Ureter (tissue), 1 donor: ENCODE measurements at regions not wholly inside any gene's neighbourhood (a gene's known extent, or its start where the extent isn't known, plus 50 kb on each side); places are given as distances from the start of the nearest gene placed in this dataset.

Source experiments
- DNase-seq: peaks from one replicate; pipeline ENCODE4 v3.0.0-alpha.2; 2020; ENCODE audit warnings: low spot score
- donor health status: DM: yes; HTN: yes; CAD: no.

DNA sequence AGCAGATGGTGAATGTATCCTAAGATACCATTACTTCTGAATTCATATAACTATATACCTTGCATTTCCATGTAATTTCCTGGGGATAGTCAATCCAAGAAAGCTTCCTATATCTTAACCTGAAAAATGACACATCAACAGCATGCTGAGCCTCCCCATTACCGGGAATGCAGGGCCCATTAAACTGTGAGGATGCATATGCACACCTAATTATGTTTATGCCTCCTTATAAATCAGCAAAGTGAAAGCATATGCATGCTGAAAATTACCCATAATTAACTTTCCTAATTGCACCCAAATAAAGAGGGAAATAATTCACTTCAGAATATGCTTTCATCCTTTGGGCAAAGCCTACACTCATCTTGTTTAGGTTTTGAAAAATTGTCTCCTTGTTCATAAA lies 663.0 kb downstream of the KCNA4 start:
- no peak for DNase-seq

DNA sequence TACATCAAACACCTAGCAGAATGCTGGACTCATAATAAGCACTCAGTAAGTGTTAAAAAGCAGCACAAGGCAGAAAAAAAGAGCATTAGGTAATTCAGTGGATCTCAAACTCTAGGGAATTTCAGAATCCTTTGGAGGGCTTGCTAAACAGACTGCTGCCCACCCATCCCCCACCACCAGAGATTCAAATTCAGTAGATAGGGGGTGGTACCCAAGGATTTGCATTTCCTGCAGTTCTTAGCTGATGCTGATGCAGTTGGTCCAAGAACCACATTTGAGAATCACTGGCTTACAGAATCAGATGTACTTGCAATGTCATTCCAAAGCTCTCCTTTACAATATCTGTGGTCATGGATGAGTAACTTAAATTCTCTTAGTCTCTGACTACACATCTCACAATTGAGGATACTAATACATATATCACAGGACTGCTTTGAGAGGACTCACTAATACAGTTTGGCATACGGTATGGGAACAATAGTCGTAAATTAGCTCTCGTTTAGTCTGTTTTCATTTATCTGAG lies 664.5 kb downstream of the KCNA4 start:
- no peak for DNase-seq

DNA sequence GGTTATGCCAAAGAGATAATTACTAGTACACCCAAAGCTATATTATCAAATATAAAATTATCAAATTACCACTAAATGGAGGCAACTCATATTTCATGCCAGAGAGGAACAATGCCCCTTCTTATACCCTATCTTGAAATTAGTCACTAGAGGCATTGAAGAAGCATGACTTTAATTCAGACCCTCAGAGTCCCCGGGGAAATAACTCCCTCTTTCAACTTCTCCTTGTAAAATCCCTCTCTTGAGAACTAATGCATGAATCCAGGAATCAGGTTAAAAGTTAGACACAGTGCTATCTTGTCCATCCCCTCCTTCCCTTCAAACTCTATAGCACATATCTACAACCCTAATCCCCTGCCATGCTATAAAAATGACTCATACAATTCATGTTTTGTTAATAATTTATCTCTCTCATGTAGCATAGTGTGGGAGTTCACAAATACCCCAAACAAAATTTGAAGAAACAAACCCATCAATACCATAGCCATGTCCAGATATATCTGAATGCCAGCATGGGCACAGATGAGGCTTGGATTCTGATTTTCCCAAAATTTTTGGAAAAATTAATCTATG lies 665.4 kb downstream of the KCNA4 start:
- DNase-seq, result no peak

DNA sequence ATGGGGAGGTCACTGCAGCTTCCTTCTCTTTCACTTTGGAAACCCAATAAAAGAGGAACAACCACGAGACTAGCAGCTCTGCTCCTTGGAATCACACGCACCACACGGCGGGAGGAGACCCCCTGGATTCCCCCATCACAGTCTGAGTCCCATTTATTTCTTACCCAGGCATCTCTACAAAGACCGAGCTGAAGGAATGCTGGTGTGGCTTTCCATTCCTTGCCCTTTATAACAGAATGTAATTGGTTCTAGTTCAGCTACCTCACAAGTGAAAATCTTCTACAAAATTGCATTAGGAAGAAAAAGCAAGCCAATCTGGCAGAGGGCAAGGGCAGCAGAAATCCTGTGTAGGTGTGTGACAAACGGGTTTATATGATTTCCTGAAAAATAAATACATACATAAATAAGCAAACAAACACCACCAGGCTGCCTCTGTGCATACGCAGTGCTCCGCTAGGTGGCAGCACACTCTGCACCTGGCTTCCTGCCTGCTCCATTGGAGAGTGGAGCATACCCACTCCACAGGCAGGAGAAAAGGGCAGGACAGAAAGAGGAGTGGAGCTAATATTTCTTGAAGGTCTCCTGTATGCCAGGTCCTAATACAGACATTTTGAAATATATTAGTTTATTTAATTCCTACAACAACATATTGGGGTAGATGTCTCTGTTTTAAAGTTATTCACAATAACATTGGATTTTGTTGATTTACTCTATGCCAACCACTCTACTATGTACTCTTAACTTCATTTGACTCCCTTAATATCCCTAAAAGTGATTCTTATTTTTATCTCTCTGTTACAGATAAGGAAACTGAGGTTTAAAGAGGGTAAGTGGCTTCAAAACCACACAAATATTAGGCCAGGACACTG lies 673.1 kb downstream of the KCNA4 start:
- DNase-seq, result peak; percentile 41

DNA sequence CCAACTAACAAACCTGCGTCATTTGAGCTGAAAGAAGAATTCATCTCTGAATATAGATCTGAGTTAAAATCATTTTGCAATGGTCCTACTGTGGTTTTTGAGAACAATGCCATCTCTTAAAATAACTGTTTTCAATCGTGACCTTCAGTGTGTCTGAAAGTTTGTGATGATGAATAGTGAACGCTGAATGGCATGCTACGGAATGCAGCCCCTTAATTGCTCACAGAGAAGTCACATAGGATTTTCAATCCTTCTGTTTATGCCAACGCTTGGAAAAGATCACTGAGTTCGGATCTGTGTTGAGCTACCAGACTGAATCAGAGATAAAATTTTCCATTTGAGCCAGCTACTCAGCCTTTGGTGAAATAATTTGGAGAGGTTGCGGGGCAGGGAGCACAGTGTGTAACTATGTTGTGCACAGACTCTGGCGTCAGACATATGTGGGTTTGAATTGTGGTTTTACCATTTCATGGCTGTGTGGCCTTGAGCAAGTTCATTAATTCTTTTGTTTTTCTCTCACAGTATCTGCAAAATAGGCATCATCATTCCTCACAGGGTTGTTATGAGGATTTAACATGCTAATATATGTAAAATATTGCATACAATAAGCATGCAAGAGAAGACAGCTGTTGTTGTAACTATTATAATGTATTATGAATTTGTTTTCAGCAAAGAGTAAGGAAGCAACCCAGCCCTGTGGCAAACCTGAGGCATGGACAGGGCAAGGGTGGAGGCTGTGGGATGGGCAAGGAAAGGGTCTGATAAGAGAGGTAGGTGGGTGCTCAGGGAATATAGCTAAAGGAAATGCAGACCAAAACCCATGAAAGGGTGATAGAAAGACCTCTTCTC lies 679.9 kb downstream of the KCNA4 start:
- DNase-seq, result no peak

DNA sequence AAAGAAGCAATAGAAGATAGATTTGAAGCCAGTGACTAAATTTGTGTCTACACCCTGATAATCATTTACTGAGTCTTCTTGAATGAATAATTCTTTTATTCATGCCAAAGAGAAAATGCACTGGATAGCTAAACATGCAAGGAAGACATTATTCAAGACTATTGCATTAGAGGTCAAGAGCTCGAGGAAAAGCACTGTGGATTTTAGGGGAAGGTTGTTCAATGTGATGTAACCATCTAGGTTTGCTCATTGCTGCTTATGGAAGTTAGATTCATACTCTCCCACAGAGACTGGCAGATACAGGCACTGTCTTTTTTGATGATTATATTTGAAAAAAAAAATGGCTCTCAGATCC lies 682.1 kb downstream of the KCNA4 start:
- DNase-seq, result no peak

DNA sequence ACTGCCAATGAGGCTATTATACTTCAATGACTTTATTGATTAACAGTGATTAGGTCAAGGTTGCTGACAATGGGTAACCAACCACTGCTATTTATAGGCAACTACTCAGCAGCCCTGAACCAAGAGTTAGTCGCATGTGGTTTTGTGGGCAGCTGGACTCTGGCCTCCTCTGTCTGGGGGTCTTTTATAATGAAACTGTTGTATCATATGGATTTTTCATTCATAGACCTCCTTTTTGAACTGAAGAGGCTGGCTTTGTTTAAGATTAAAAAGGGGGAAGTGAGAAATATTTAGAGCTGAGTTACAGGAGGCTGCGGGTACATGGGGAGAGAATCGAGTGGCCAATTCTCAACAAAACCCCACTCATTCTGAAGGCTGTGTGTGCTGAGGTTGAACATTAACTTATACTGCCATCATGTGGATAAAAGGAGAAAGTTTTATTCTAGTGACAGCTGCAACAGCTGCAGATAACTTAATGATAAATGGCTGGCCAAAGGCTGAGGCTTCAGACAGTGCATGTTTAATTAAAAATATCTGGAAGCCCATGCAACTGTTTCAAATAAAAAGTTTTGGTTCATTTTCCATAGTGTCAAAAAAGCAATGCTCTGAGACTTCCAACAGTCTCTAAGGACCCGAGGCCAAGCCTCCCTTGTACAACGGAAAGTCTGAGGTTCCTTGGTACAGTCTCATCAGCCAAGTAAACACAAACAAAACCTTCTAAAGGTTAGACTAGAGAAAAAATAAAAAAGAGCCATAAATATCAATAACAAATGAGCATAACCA lies 682.6 kb downstream of the KCNA4 start:
- no peak for DNase-seq

DNA sequence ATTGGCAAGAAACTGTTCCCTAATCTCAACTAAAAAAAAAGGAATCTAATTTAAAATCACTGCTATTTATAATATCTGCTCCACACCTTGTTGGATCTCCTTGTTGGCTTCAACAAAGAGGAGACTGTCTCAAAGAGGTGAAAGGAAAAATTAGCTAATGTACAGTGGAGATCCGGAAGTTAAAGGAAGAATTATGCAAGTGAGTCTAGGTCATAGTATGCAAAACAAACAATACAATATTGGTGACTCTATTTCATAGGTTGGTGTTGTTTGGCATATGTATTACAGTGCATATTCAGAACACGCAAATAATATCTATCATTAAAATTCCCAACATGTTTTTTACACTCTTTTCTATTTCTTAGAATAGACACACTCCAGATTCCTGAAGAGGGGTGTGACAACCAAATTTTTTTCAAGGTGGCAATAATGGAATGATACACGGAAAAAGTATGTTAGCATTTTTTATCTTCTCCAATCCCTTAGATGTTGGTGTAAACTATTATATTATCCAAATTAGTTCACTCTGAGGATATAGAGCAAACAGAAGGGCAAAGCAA lies 685.3 kb downstream of the KCNA4 start:
- no peak for DNase-seq

DNA sequence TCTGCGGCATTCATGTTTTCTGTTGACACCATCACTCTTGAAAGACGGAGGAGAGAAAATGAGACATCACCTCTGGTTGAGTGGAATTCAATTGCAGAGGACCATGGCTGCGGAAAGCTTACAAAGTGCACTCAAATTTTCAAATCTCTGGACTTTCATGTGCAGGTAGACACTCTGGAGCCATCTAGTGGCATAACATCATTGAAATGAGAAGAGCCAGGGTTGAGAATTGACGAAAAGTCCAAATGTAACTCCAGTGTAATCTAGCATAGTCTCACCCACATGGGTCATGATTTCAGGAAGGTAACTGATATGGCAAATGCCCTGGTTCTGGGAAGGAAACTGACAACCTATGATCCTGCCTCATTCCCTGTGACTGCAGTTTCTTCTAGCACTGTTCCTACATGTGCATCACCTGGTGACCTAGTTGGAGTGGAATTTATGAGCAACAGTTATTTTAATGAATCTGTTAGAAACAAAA lies 687.8 kb downstream of the KCNA4 start:
- no peak for DNase-seq

DNA sequence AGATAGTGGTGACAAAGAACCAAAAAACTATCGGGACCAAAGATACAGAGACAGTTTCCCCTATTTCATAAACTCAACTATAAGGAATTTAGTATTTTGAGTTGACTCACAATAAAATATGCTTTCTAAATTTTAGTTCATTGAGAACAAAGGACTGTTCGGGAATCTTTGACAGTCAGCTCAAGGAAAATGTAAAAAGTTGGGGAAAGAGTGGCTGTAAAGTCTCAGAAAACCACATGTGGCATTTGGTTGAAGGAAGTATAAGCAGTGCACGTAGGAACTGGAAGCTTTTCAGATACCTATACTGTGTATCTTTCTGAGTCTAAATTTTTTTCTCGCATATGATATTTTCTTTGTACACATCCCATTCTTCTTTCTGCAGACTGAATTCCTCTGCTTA lies 688.9 kb downstream of the KCNA4 start:
- DNase-seq, result no peak

DNA sequence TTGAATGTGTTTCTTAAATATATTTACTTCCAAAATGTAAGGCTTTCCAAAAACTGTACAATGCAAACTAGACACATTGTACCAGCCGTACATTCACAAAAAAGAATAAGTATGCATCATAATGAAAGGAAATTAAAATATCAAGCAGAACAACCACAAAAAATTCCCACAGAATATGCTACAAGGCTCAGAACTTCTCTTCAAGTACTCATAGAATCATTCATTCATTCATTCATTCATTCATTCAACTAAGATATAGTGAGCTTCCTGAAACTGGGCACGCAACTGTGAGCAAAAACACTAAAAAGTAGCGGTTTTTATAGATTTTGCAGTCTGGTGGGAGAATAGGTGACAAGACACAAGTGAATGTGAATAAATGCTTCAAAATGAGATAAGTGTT lies 690.1 kb downstream of the KCNA4 start:
- DNase-seq, result no peak

DNA sequence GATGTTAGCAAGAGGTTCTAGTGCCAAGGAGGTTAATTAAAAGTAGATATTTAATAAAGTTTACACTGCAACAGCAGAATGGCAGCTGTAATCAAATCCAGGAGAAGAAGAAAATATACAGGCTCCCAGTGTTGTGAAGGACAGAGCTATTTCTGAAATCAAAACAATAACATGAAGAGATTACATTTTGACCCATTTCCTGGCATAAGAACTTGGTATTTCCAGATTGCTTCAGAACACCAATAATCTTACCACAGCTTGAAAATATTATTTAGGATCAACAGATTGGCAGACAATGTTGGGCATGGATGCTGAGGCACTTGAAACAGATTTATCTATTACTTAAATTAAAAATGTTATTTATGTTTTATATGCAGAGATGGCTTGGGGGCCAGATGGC lies 692.5 kb downstream of the KCNA4 start:
- no peak for DNase-seq

DNA sequence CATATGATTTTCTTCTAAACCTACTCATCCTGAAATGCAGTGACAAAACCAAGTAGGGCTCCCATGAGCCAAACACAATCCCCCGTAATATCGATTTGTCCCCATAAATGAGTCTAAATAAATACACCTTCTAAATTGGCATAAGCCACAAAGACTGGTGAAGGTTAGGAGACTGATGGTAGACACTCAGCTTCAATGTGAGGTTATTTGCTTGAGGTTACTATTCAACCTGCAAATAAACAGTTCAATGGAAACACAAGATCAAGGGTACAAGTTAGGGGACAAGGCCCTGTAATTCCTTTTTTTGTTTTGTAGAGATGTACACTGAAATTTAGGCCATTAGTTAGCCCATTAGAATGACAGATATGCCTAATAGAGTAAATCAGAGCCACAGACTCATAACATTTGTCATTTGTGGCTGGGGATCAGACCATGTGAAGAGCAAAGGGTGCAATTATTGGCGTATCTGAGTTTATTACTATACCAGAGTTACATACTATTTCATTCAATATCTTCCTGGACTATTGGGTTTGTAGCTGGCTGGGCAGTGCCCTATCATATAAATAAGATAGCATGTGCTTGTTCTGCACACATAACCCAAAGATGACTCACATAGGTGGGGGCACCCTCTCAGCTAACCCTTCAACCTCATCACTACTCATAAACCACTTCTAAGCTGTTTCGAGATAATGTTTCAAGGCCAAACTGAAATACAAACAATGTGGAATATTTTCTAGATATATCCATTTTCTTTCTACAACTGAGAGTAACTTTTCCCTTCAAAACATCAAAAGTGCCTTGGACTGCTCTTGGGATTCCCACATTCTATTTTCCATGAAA lies 695.3 kb downstream of the KCNA4 start:
- no peak for DNase-seq

DNA sequence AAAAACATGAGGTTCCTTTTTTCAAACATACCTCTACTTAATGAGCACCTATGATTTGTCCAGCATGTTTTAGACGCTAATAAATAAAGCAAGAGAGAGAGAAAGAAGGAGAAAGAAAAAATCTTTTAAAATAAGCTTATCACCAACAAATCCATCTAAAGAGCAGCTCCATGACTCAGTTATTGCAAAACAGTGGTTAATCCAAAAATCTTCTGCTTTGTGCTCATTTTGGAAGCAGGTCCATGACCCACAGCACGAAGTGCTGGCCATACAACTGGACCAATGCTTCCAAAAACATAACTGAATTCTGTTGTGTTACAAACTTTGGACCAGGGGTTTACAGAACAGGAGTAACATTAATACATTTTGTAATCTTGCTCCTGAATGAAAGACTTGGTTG lies 696.6 kb downstream of the KCNA4 start:
- no peak for DNase-seq

DNA sequence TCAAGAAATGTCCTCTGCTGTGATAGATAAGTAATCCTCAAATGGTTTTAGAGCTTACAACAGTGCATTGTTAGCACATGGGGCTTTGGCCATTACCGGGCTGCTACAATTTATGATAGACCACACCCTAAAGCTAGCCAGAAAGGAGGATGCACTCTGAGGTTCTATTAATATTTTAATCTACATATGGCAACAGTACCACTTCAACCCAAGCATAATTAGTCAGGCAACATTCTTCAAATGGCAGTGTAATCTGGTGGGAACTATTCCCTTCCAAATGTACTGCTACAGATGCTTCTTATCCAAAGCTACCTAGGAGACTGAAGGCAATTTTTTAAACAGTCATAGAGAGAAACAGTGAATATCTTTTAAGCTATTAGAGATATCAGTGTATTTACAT lies 697.6 kb downstream of the KCNA4 start:
- no peak for DNase-seq

DNA sequence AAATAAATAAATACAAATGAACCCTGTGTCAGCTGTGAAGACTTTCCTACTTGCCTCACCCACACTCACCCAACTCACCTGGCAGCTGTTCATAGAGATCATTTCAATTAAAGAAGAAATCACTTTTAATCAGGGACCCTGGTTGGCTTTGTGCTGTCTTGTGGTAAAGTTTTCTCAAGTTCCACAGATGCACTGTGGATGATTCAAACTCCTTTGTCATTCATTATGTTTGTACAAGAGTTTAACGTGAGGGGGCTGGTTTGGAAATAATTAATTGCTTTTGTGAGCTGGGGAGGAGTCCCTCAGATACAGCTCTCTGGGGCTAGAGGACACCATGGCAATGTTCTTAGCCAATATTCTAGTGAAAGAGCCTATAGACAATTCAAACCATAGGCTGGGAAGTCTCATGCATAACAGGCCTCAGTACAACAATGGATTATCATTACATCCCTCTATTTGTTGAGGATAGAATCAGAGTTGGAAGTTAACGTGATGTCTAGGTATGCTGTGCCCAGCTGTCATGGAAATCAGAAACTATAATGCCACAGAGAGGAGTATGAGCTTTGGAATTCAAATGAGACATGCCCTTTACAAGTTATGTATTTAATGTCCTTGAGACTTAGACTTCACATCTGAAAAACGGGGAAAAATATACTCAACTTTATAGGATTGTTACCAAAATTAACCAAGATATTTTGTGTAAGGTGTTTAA lies 698.5 kb downstream of the KCNA4 start:
- no peak for DNase-seq

DNA sequence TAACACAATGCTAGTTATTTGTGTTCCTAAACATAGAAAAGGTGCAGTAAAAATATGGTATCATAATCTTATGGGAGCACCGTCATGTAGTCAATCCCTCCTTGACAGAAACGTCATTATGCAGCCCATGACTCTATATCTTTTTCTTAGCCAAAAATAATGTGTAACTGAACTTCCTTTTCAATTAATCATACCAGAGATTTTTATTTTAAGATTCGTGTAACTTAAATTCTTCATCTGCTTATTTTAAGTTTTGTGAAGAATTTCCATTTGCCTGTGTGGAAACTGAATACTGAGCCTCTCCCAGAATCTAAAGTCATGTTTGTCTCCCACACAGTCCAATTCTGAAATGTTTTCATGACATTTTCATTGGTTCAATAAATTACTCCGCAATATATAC lies 699.1 kb downstream of the KCNA4 start:
- no peak for DNase-seq

DNA sequence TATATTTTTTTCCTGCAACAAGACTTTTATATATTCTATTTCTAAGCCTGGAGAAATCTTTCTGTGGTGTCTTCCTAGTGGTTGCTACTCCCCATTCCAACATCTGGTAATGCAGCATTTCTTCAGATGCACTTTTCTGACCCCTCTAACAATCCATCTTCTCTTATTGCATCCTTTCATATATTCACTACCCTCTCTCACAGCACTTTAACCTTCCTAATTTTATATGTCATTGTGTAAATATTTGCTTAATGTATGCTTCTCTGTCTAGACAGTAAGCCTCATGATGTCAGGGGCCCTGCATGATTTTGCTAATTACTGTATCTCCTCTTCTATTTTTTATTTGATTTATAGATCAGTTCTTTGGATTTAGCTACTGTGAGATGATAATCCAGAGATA lies 701.6 kb downstream of the KCNA4 start:
- no peak for DNase-seq

DNA sequence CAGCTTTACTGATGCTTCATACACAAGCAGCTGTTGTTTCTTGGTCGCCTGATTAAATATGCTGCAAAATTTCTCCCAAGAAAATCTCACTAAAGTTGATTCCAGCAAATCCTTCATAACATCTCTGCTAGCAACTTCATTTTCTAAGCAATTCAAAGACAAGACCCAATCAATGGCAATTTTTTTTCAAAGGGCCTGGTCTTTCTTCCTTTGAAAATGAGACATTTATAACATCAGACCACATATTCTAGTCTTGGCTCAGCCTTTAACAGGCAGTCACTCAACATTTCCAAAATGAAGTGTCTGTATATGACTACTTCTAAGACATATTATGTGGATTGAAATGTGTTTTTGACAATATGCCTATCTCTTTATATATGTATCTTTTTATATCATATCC lies 702.6 kb downstream of the KCNA4 start:
- no peak for DNase-seq

DNA sequence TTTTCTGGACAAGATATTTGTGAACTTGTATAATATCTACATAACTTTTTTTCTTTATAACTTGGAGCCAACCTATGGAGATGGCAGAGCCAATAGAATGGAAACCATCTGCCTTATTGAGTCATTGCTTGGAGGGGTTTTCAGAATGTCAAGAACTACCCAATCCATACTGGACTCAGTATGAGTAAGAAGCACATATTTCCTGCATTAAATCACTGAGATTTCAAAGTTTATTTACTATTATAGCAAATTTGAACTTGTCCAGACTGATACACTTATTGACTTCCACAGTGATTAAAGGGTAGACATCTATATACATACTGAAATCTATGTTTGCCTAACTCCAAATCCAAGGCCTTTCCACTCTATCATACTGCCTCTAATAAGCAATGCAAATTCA lies 704.0 kb downstream of the KCNA4 start:
- no peak for DNase-seq
